ENCODE measurements at regions not wholly inside any gene's neighbourhood (a gene's known extent, or its start where the extent isn't known, plus 50 kb on each side); places are given as distances from the start of the nearest gene placed in this dataset.

GRCh38 chr9:129275626-129276247 lies 97.7 kb upstream of the IER5L start:
- DNase-seq: peak in 1 of 2 donors; percentile 5
- 56 to 65% (median 57%) methylated on average over 10 of the region's 10 CpGs for WGBS, 3 donors

GRCh38 chr9:129273941-129274684 lies 96.1 kb upstream of the IER5L start:
- no peak for TF ChIP-seq CTCF (IDR thresholded peaks at IDR 0.05)
- Histone ChIP-seq H3K27ac (no peak overlapping the region), H3K4me3 (no peak overlapping the region), H3K36me3 (ENCODE audit: insufficient read depth in 1 of 2, low read depth in 1 of 2) (no peaks in the 10 kb centered on the region), H3K9me3 (no peaks in the 10 kb centered on the region), H3K4me1 (no peaks in the 10 kb centered on the region), H3K27me3 (ENCODE audit: insufficient read depth in 3 of 3, low read length in 2 of 3) (peaks cover 0 to 5% (median 3%) of the 10 kb centered on the region in 3 donors)
- intact Hi-C loops (cut with DNase I): no loop called here
- peak in 1 of 2 donors; percentile 16 for DNase-seq
- 75 to 84% (median 81%) methylated on average over 19 of the region's 19 CpGs for WGBS, 3 donors
- ATAC-seq: no peak

More at GRCh38 chr9:129275626-129276247, 97.7 kb upstream of the IER5L start:
- Histone ChIP-seq H3K4me1 (no peaks in the 10 kb centered on the region), H3K36me3 (ENCODE audit: insufficient read depth in 1 of 2, low read depth in 1 of 2) (no peaks in the 10 kb centered on the region), H3K27ac (no peak overlapping the region), H3K4me3 (no peak overlapping the region), H3K9me3 (no peaks in the 10 kb centered on the region), H3K27me3 (ENCODE audit: insufficient read depth in 3 of 3, low read length in 2 of 3) (peaks cover 0 to 5% (median 3%) of the 10 kb centered on the region in 3 donors)
- no peak for TF ChIP-seq CTCF (IDR thresholded peaks at IDR 0.05)
- intact Hi-C loops (cut with DNase I): no loop called here
- ATAC-seq: no peak

- ATAC-seq (no peak), DNase-seq (peak in 1 of 2 donors; percentile 4)
- no peaks in the 10 kb centered on the region for H3K9me3 ChIP-seq
- peaks cover 0 to 5% (median 3%) of the 10 kb centered on the region in 3 donors for H3K27me3 ChIP-seq (ENCODE audit: insufficient read depth in 3 of 3, low read length in 2 of 3)
- H3K36me3 ChIP-seq (ENCODE audit: insufficient read depth in 1 of 2, low read depth in 1 of 2): no peaks in the 10 kb centered on the region
- H3K4me3 ChIP-seq: no peak overlapping the region
- intact Hi-C loops (cut with DNase I): no loop called here
- TF ChIP-seq CTCF (IDR thresholded peaks at IDR 0.05): no peak
- no peak overlapping the region for H3K27ac ChIP-seq
- WGBS, 3 donors: 89 to 91% (median 91%) methylated on average over 14 of the region's 14 CpGs
- H3K4me1 ChIP-seq: no peaks in the 10 kb centered on the region
Measured at GRCh38 chr9:129273136-129273895, 95.3 kb upstream of the IER5L start.

GRCh38 chr9:129272348-129273025 lies 94.4 kb upstream of the IER5L start:
- no peak overlapping the region for H3K4me3 ChIP-seq
- H3K4me1 ChIP-seq: no peaks in the 10 kb centered on the region
- WGBS, 3 donors: 82 to 87% (median 86%) methylated on average over 9 of the region's 9 CpGs
- H3K36me3 ChIP-seq (ENCODE audit: insufficient read depth in 1 of 2, low read depth in 1 of 2): no peaks in the 10 kb centered on the region
- no peak for ATAC-seq
- no peak overlapping the region for H3K27ac ChIP-seq
- H3K27me3 ChIP-seq (ENCODE audit: insufficient read depth in 3 of 3, low read length in 2 of 3): peaks cover 0 to 5% (median 3%) of the 10 kb centered on the region in 3 donors
- DNase-seq: peak in 1 of 2 donors; percentile 24
- intact Hi-C loops (cut with DNase I): no loop called here
- H3K9me3 ChIP-seq: no peaks in the 10 kb centered on the region
- no peak for TF ChIP-seq CTCF (IDR thresholded peaks at IDR 0.05)

Data from psoas muscle (tissue), 7 donors.